NCI-H2171 treated with DMSO at 0.1 percent for 48 hours (cell line): ENCODE measurements at regions not wholly inside any gene's neighbourhood (a gene's known extent, or its start where the extent isn't known, plus 50 kb on each side); places are given as distances from the start of the nearest gene placed in this dataset.
"Not testable (repeated sequence)": the region's sequence is repeated elsewhere in the genome, so short reads cannot be mapped to it uniquely, and the experiment has no call there.

Experiments
- DNase-seq: peaks from one replicate; lab custom pipeline; 2025; lab: John Stamatoyannopoulos, UW

DNA sequence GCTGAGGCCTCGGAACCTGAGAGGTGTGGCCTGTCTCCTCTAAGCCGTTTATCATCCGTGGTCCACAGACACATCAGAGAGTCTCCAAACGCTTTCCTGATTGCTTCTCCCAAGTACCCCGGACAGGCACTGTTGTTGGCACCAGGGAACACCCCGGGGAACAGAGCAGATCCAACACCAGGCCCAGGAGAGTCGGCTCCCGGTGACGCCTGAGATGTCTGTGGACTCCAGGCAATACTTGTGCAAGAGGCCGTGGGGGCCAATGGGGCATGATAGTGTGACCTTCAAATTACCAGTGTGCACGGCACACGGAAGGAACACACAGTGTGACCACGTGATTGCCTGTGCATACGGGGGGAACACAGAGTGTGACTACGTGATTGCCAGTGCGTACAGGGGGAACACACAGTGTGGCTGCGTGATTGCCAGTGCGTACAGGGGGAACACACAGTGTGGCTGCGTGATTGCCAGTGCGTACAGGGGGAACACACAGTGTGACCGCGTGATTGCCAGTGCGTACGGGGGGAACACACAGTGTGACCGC lies 136.6 kb downstream of the RTP5 start:
- not testable (repeated sequence) for DNase-seq

DNA sequence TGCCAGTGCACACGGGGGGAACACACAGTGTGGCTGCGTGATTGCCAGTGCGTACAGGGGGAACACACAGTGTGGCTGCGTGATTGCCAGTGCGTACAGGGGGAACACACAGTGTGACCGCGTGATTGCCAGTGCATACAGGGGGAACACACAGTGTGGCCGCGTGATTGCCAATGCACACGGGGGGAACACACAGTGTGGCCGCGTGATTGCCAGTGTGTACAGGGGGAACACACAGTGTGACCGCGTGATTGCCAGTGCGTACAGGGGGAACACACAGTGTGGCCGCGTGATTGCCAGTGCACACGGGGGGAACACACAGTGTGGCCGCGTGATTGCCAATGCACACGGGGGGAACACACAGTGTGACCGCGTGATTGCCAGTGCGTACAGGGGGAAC lies 139.4 kb downstream of the RTP5 start:
- DNase-seq: not testable (repeated sequence)

DNA sequence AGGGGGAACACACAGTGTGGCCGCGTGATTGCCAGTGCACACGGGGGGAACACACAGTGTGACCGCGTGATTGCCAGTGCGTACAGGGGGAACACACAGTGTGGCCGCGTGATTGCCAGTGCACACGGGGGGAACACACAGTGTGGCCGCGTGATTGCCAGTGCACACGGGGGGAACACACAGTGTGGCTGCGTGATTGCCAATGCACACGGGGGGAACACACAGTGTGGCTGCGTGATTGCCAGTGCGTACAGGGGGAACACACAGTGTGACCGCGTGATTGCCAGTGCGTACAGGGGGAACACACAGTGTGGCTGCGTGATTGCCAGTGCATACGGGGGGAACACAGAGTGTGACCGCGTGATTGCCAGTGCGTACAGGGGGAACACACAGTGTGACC lies 140.3 kb downstream of the RTP5 start:
- DNase-seq: not testable (repeated sequence)

DNA sequence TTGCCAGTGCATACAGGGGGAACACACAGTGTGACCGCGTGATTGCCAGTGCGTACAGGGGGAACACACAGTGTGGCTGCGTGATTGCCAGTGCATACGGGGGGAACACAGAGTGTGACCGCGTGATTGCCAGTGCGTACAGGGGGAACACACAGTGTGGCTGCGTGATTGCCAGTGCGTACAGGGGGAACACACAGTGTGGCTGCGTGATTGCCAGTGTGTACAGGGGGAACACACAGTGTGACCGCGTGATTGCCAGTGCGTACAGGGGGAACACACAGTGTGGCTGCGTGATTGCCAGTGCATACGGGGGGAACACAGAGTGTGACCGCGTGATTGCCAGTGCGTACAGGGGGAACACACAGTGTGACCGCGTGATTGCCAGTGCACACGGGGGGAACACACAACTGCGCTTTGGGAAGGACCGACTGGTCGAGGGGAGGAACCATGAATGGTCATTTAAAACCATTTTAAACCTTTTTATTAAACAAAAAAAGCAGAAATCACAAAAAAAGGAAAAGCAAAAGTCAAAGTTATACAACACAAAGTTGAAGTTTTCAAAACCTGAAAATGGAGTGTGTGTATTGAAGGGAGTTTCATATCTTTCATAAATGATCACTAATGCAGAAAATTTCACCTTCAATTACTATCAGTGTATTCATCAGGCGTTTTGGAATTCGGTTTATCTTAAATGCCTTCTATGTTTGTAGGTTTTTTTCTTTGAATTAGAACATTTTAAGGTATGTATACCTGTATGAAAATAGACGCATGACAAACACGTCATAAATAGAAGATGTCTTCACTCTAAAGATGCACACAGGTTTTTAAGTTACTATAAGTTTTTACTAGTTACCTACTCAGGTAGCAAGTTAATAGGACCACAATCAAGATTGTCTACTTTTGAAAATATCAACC lies 141.0 kb downstream of the RTP5 start:
- not testable (repeated sequence) for DNase-seq

GRCh38 chr2:242011167-242011513 lies 141.6 kb downstream of the RTP5 start:
- no peak for DNase-seq

DNA sequence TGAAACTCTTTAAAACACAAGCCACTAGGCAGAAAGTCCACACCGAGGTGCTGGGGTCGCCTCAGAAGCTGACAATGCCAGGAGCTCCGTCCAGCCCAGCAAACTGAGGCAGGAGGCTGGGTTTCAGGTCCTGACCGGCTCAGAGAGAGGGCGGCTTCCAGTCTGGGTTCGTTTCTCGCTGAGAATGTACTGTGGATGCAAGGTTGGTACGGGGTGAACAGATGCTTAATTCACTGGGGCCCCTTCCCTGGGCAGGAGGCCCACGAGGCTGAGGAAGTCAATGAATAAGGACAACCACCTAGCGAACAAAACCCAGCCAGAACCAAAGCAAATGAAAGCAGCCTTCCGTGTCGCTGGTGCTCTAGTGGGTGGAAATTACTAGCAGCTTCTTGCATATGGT lies 142.0 kb downstream of the RTP5 start:
- DNase-seq: peak; percentile 6

- DNase-seq: no peak
Measured at GRCh38 chr2:242011991-242012764, 142.6 kb downstream of the RTP5 start.

- no peak for DNase-seq
Measured at GRCh38 chr2:242012956-242013764, 143.6 kb downstream of the RTP5 start.

GRCh38 chr2:242013771-242014170 lies 144.2 kb downstream of the RTP5 start:
- DNase-seq: no peak

- no peak for DNase-seq
Measured at GRCh38 chr2:242015108-242016065, 145.9 kb downstream of the RTP5 start.

DNA sequence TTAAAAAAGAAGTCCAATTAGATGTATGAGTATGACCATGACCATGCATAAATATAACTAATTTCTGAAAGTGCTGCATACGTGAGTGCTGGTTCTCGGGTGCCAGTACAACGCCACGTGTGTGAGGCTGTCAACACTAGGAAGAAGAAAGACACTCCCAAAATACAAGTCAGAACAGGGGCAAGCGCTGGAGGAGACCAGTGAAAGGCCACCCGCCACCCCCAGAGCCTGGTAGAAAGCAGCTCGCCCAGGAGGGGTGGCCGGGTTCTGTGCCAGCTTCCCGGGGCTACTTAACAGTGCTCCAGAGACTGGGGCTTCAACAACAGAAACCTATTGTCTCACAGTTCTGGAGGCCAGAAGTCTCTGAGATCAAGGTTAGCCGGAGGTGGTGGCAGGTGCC lies 147.6 kb downstream of the RTP5 start:
- no peak for DNase-seq

GRCh38 chr2:242018416-242018815 lies 148.9 kb downstream of the RTP5 start:
- DNase-seq: not testable (repeated sequence)

DNA sequence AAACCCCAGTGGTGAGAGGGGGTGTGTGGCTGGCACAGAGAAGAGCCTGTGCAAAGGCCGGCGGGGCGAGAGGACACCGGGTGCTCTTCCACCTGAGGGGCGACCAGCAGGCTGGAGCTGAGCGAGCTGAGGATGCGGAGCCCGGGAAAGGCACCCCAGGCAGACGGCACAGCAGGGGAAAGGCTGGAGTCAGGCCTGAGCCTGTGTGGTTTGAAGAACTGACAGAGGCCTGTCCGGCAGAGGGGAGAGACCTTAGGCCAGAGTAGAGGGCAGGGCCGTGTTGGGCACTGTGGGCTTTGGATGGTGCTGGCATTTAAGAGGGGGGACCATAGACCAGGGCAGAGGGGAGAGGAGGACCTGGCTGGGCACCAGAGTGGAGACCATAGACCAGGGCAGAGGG lies 149.8 kb downstream of the RTP5 start:
- DNase-seq: no peak

GRCh38 chr2:242020196-242021004 lies 150.9 kb downstream of the RTP5 start:
- DNase-seq: no peak

GRCh38 chr2:242022550-242023290 lies 153.2 kb downstream of the RTP5 start:
- no peak for DNase-seq

- DNase-seq: no peak
Measured at GRCh38 chr2:242024751-242025355, 155.3 kb downstream of the RTP5 start.

DNA sequence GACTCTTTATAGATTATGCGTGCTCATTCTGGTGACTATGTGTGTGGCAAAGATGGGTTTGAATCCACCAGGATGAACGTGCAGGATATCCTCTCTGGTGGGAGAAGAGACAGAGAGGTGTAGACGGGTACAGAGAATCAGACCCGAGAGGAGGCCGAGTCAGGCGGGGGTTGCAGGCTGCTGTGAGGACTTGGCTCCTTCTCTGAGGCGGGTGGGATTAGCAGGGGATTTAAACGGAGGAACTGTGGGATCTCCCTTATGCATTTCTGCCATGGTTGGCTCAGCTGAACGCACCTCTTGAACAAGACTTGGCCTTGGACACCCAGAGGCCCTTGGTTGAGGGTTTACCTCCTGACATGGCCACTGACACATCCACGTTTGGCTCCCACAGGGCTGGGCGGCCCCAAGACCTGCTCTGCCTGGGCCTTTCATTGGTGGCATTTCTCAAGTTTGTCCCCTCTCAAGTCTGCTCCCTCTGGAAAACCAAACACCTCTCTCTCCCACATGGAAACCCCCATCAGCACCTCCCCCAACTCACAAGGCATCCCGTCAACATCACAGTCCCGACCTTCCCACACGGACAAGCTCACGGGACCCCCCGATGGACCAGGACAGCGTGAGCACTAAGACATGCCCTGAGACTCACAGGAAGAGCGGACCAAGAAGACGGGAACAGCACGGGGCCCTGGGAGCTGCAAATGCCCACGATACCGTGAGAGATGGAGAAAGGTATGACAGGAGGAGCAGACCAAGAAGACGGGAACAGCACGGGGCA lies 158.3 kb downstream of the RTP5 start:
- DNase-seq: no peak
